ENCODE measurements at regions not wholly inside any gene's neighbourhood (a gene's known extent, or its start where the extent isn't known, plus 50 kb on each side); places are given as distances from the start of the nearest gene placed in this dataset.

- no peak for DNase-seq (ENCODE audit: low read depth, low spot score)
Observed at GRCh38 chr16:55217392-55217791, 106.6 kb upstream of the IRX6 start.

- DNase-seq (ENCODE audit: low read depth, low spot score), result no peak
Observed at GRCh38 chr16:55221836-55222235, 102.2 kb upstream of the IRX6 start.

DNA sequence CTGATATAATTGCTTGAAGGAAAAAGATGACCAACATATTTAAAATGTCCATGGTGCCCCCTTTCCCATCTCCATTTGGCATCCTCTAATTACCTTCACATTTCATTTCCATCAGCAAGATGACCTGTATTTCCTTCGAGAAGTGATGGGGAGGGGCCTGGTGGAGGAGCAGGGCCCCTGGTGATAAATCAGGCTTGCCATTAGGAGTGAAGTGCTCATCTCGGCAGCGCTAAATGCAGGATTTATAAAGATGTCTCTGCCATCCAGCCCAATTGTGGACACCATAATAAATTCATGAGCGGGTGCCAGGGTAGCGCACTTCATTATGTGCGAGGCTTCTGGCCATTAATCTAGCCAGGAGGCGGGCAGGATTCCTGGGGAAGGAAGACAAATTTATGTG is 101.5 kb upstream of the IRX6 start:
- no peak for DNase-seq (ENCODE audit: low read depth, low spot score)

GRCh38 chr16:55225972-55226542 is 97.9 kb upstream of the IRX6 start:
- DNase-seq (ENCODE audit: low read depth, low spot score), result no peak

- DNase-seq (ENCODE audit: low read depth, low spot score), result no peak
Observed at GRCh38 chr16:55232822-55233221, 91.2 kb upstream of the IRX6 start.

- no peak for DNase-seq (ENCODE audit: low read depth, low spot score)
Observed at GRCh38 chr16:55233464-55233863, 90.5 kb upstream of the IRX6 start.

GRCh38 chr16:55236655-55237054 is 87.3 kb upstream of the IRX6 start:
- DNase-seq (ENCODE audit: low read depth, low spot score), result no peak

- DNase-seq (ENCODE audit: low read depth, low spot score), result no peak
Observed at GRCh38 chr16:55239723-55240122, 84.3 kb upstream of the IRX6 start.

GRCh38 chr16:55240888-55241287 is 83.1 kb upstream of the IRX6 start:
- no peak for DNase-seq (ENCODE audit: low read depth, low spot score)

DNA sequence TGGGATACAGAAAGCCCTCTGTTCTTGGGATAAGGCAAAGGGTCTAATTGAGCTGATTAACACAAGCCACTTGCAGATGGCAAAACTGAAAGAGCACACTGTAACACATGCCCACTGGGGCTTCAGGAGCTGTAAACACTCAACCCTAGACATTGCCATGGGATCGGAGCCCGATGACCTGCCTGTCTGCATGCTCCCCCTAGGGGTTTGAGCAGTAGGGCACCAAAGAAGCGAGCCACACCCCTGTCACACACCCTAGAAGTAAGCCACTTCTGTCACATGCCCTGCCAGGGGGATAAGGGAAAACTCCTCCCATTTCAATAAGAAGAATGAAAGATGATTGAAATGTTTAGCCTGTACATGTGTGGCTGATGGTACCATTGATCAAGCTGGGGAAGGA is 81.3 kb upstream of the IRX6 start:
- DNase-seq (ENCODE audit: low read depth, low spot score), result no peak

- DNase-seq (ENCODE audit: low read depth, low spot score), result no peak
Observed at GRCh38 chr16:55248058-55248457, 75.9 kb upstream of the IRX6 start.

- no peak for DNase-seq (ENCODE audit: low read depth, low spot score)
Observed at GRCh38 chr16:55248494-55248893, 75.5 kb upstream of the IRX6 start.

GRCh38 chr16:55249361-55249760 is 74.6 kb upstream of the IRX6 start:
- no peak for DNase-seq (ENCODE audit: low read depth, low spot score)

GRCh38 chr16:55249936-55250335 is 74.1 kb upstream of the IRX6 start:
- DNase-seq (ENCODE audit: low read depth, low spot score), result no peak

DNA sequence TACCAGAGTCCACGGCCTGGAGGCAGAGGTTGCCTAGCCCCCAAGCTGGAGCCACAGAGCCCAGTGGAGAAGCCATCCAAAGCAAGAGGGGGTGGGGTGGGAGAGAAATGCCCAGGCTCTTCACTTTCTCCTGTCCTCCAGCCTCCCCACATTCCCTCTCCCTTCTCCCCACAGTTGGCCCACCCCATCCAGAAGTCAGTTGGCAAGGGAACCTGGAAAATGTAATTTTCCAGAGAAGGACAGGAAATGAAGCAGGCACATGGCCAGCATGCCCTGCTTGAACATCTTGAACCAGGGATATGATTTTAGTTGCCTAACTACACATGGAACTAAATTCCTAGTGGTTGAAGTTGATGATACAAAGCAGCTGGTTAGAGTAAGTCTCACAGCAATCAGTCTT is 73.3 kb upstream of the IRX6 start:
- DNase-seq (ENCODE audit: low read depth, low spot score), result no peak

GRCh38 chr16:55251151-55251550 is 72.9 kb upstream of the IRX6 start:
- DNase-seq (ENCODE audit: low read depth, low spot score), result no peak

DNA sequence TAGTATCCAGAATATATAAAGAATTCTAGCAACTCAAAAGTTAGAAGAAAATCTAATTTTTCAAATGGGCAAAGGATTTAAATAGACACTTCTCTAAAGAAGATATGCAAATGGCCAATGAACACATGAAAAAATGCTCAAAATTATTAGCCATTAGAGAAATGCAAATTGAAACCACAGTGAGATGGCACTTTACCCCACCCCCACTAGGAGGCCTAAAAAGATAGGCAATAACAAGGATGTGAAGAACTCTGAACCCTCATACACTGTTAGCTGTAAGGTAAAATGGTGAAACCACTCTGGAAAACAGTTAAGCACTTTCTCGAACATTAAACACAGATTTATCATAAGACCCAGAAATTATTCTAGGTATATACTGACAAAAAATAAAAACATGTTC is 71.4 kb upstream of the IRX6 start:
- DNase-seq (ENCODE audit: low read depth, low spot score), result no peak

- DNase-seq (ENCODE audit: low read depth, low spot score), result no peak
Observed at GRCh38 chr16:55253987-55254386, 70.0 kb upstream of the IRX6 start.

GRCh38 chr16:55255733-55256282 is 68.2 kb upstream of the IRX6 start:
- no peak for DNase-seq (ENCODE audit: low read depth, low spot score)

GRCh38 chr16:55256412-55257016 is 67.5 kb upstream of the IRX6 start:
- DNase-seq (ENCODE audit: low read depth, low spot score), result no peak

GRCh38 chr16:55257966-55258613 is 65.9 kb upstream of the IRX6 start:
- DNase-seq (ENCODE audit: low read depth, low spot score), result peak; percentile 4

DNA sequence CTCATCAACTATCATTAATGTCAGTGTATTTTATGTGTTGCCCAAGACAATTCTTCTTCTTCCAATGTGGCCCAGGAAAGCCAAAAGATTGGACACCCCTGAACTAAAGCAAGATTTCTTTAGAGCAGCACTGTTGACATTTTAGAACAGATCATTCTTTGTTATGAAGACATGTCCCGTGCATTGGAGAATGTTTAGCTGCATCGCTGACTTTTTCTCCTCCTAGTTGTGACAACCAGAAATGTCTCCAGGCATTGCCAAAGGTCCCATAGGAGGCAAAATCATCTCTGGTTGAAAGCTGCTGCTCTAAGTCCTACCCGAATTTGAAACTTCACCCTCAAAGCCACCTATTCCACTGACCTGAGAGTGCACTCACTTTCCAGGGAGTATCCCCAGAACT is 62.7 kb upstream of the IRX6 start:
- DNase-seq (ENCODE audit: low read depth, low spot score), result no peak

All from activated CD4-positive, CD25-positive, alpha-beta regulatory T cell treated with anti-CD3 and anti-CD28 coated beads, Interleukin-2, amount 50 U/mL, for 16 hours (primary cell).